IMR-90 (cell line): ENCODE measurements at regions not wholly inside any gene's neighbourhood (a gene's known extent, or its start where the extent isn't known, plus 50 kb on each side); places are given as distances from the start of the nearest gene placed in this dataset.

Source experiments
- ATAC-seq: fragments of 200-7000 bp; cut with Tn5 transposase; 2 replicates; pipeline ENCODE4 v1.9.1; 2020; ENCODE audit warnings: low read depth, mild to moderate bottlenecking, moderate library complexity
- BruUV-seq: library from RNA; stranded (reverse); fragments of 400-500 nt; replicated peaks from 2 replicates; lab custom pipeline; 2021; lab: Mats Ljungman, UMichigan
- CTCF ChIA-PET: fragments of 300-600 bp; formaldehyde crosslinking; extraction: SDS; loops from one replicate; lab custom pipeline; 2021; ENCODE audit warnings: antibody characterized with exemption; lab: Yijun Ruan, JAX
- POLR2A ChIA-PET: fragments of 300-600 bp; sonication (Branson Sonifier 250); formaldehyde crosslinking; loops from one replicate; lab custom pipeline; 2022; ENCODE audit warnings: antibody characterized with exemption; ENCODE audit not compliant: unreplicated experiment; lab: Charles Lee
- DNase-seq: peaks from one replicate; pipeline ENCODE4 v3.0.0; 2013
- H2AFZ ChIP-seq: replicated peaks from 2 replicates; pipeline ENCODE3; 2013; ENCODE audit warnings: low read length, mild to moderate bottlenecking; ENCODE audit not compliant: poor library complexity
- H2AK5ac ChIP-seq: 2 replicates; pipeline ENCODE4 v1.6.1; 2013; ENCODE audit warnings: low read depth, low read length, inconsistent platforms
- H2AK9ac ChIP-seq: replicated peaks from 2 replicates; pipeline ENCODE3; 2013; ENCODE audit warnings: mild to moderate bottlenecking, low read depth, low read length, moderate library complexity; ENCODE audit not compliant: poor library complexity
- H2BK120ac ChIP-seq: 2 replicates; pipeline ENCODE4 v1.6.1; 2013; ENCODE audit warnings: low read depth, low read length, inconsistent platforms
- H2BK15ac ChIP-seq: 3 replicates; pipeline ENCODE4 v1.6.1; 2013; ENCODE audit warnings: low read depth, low read length, inconsistent platforms
- H2BK20ac ChIP-seq: 2 replicates; pipeline ENCODE4 v1.6.1; 2013; ENCODE audit warnings: low read depth, mild to moderate bottlenecking, inconsistent platforms, low read length, moderate library complexity
- H2BK5ac ChIP-seq: 2 replicates; pipeline ENCODE4 v1.6.1; 2013; ENCODE audit warnings: mild to moderate bottlenecking, low read depth, low read length, inconsistent platforms; ENCODE audit not compliant: poor library complexity, severe bottlenecking
- H3K14ac ChIP-seq: replicated peaks from 2 replicates; pipeline ENCODE4 v1.6.1; 2013; ENCODE audit warnings: low read depth, low read length, inconsistent platforms
- H3K18ac ChIP-seq: 2 replicates; pipeline ENCODE4 v1.6.1; 2013; ENCODE audit warnings: low read depth, low read length, control low read depth
- H3K23ac ChIP-seq: 2 replicates; pipeline ENCODE4 v1.6.1; 2013; ENCODE audit warnings: low read depth, low read length, inconsistent platforms
- H3K27ac ChIP-seq: 2 replicates; pipeline ENCODE4 v1.5.1; 2013; ENCODE audit warnings: mild to moderate bottlenecking, control low read depth, low read length; ENCODE audit not compliant: insufficient read depth
- H3K27me3 ChIP-seq: 2 replicates; pipeline ENCODE4 v1.6.1; 2013; ENCODE audit warnings: low read length; ENCODE audit not compliant: control insufficient read depth, insufficient read depth
- H3K36me3 ChIP-seq: 2 replicates; pipeline ENCODE4 v1.6.1; 2013; ENCODE audit warnings: low read length, mixed read lengths; ENCODE audit not compliant: control insufficient read depth, insufficient read depth
- H3K4ac ChIP-seq: 2 replicates; pipeline ENCODE4 v1.6.1; 2013; ENCODE audit warnings: low read depth, low read length, inconsistent platforms
- H3K4me1 ChIP-seq: 2 replicates; pipeline ENCODE4 v1.6.1; 2013; ENCODE audit warnings: low read length, mixed read lengths; ENCODE audit not compliant: control insufficient read depth, insufficient read depth
- H3K4me2 ChIP-seq: 2 replicates; pipeline ENCODE4 v1.6.1; 2013; ENCODE audit warnings: low read depth, mild to moderate bottlenecking, control low read depth, low read length, moderate library complexity
- H3K4me3 ChIP-seq: 2 replicates; pipeline ENCODE4 v1.5.1; 2013; ENCODE audit warnings: low read depth, mild to moderate bottlenecking, control low read depth, low read length, moderate library complexity; ENCODE audit not compliant: insufficient read depth
- H3K56ac ChIP-seq: 2 replicates; pipeline ENCODE4 v1.6.1; 2013; ENCODE audit warnings: low read length, inconsistent platforms; ENCODE audit not compliant: insufficient read depth; ENCODE audit errors: extremely low read depth
- H3K79me1 ChIP-seq, 2 experiments: 2 replicates each; pipeline ENCODE4 v1.6.1; 2013; ENCODE audit warnings: low read length in 2 of 2, inconsistent platforms in 1 of 2, low read depth in 1 of 2
- H3K9ac ChIP-seq: 2 replicates; pipeline ENCODE4 v1.6.1; 2013; ENCODE audit warnings: low read depth, low read length, control low read depth
- H3K9me1 ChIP-seq: 2 replicates; pipeline ENCODE4 v1.6.1; 2013; ENCODE audit warnings: low read length, inconsistent platforms; ENCODE audit not compliant: insufficient read depth
- H3K9me3 ChIP-seq: 2 replicates; pipeline ENCODE4 v1.6.1; 2013; ENCODE audit warnings: low read length; ENCODE audit not compliant: control insufficient read depth, insufficient read depth
- H4K20me1 ChIP-seq: 2 replicates; pipeline ENCODE4 v1.6.1; 2013; ENCODE audit warnings: low read length, inconsistent platforms; ENCODE audit not compliant: insufficient read depth
- H4K5ac ChIP-seq: 2 replicates; pipeline ENCODE4 v1.6.1; 2013; ENCODE audit warnings: mild to moderate bottlenecking, low read depth, low read length, control low read depth
- H4K8ac ChIP-seq, 2 experiments: 2 replicates each; pipeline ENCODE4 v1.6.1; 2013; ENCODE audit warnings: low read depth in 2 of 2, low read length in 2 of 2, control low read depth in 1 of 2, inconsistent platforms in 1 of 2
- H4K91ac ChIP-seq: 2 replicates; pipeline ENCODE4 v1.6.1; 2013; ENCODE audit warnings: low read depth, low read length, inconsistent platforms; ENCODE audit not compliant: insufficient read depth
- CEBPB ChIP-seq: IDR thresholded peaks from 2 replicates; pipeline ENCODE4 v1.6.1; 2012; ENCODE audit warnings: low read depth, low read length, improper control_type of control experiment
- CHD1 ChIP-seq: IDR thresholded peaks from 2 replicates; pipeline ENCODE4 v1.6.1; 2012; ENCODE audit warnings: low read depth, low read length, improper control_type of control experiment
- CTCF ChIP-seq: conservative IDR thresholded peaks from 2 replicates; pipeline ENCODE4 v1.5.1; 2012; ENCODE audit warnings: mild to moderate bottlenecking, low read depth, low read length, improper control_type of control experiment
- MAFK ChIP-seq: IDR thresholded peaks from 2 replicates; pipeline ENCODE4 v1.6.1; 2012; ENCODE audit warnings: low read depth, low read length, improper control_type of control experiment
- MAZ ChIP-seq: IDR thresholded peaks from 2 replicates; pipeline ENCODE4 v1.6.1; 2012; ENCODE audit warnings: low read depth, mild to moderate bottlenecking, low read length, improper control_type of control experiment, moderate library complexity, borderline replicate concordance
- MXI1 ChIP-seq: IDR thresholded peaks from 2 replicates; pipeline ENCODE4 v1.6.1; 2012; ENCODE audit warnings: low read depth, mild to moderate bottlenecking, low read length, moderate library complexity, borderline replicate concordance
- NFE2L2 ChIP-seq: fragments of 150-350 bp; IDR thresholded peaks from 2 replicates; pipeline ENCODE4 v1.6.1; 2016; ENCODE audit warnings: low read depth, mild to moderate bottlenecking, low read length
- RAD21 ChIP-seq: IDR thresholded peaks from 2 replicates; pipeline ENCODE4 v1.6.1; 2012; ENCODE audit warnings: low read length, improper control_type of control experiment
- RCOR1 ChIP-seq: IDR thresholded peaks from 2 replicates; pipeline ENCODE4 v1.6.1; 2012; ENCODE audit warnings: mild to moderate bottlenecking, low read length, improper control_type of control experiment; ENCODE audit not compliant: insufficient replicate concordance
- USF2 ChIP-seq: fragments of 150-350 bp; IDR thresholded peaks from 2 replicates; pipeline ENCODE4 v1.6.1; 2017; ENCODE audit warnings: mild to moderate bottlenecking, antibody characterized with exemption, low read length, low read depth
- WGBS, 2 experiments: methylation state at CpG; one replicate each; pipeline versions ENCODE4 v1.1.5 to v1.1.7; 2013; ENCODE audit warnings: missing lambda C conversion rate in 2 of 2; ENCODE audit not compliant: insufficient read length in 1 of 2; ENCODE audit errors: extremely low coverage in 2 of 2; 5-methylcytosine and 5-hydroxymethylcytosine counted together
- dilution Hi-C: fragments of 300-500 bp; cut with HindIII; formaldehyde crosslinking; loops from one replicate; pipeline ENCODE4 v1.14.3; 2018; ENCODE audit warnings: low sequenced_read_pairs; ENCODE audit not compliant: unreplicated experiment
- in situ Hi-C: fragments of 300-500 bp; cut with MboI; formaldehyde crosslinking; loops from 3 replicates; pipeline ENCODE4 v1.14.3; 2019; ENCODE audit warnings: low sequenced_read_pairs, inconsistent platforms, mixed read lengths
- intact Hi-C: fragments of 100-400 bp; cut with micrococcal nuclease; formaldehyde crosslinking; loops from 2 replicates; pipeline ENCODE4 v1.10.0; 2022

GRCh38 chr6:122049341-122049740, 350.1 kb upstream of the HSF2 start:
- H2AK9ac ChIP-seq, result no peak overlapping the region
- H3K18ac ChIP-seq, result peak overlapping the region; percentile 55
- no peaks in the 10 kb centered on the region for H3K27me3 ChIP-seq
- no peaks in the 10 kb centered on the region for H3K79me1 ChIP-seq
- ChIA-PET CTCF (no interaction called here), POLR2A (no interaction called here)
- DNase-seq, result peak; percentile 38
- in situ Hi-C loops (loop anchor here (10.0 kb wide), 1 partner anchor 135 kb away; no protein-coding TSS in a partner anchor), intact Hi-C loops (no loop called here), dilution Hi-C loops (no loop called here)
- H3K9ac ChIP-seq, result peak overlapping the region; percentile 9; the same call in 1 of the 2 replicates
- peak overlapping the region; percentile 12; the same call in 1 of the 2 replicates for H4K5ac ChIP-seq
- H3K4me1 ChIP-seq, result peaks cover 2% of the 10 kb centered on the region; the same call in 1 of the 2 replicates
- 0 out of 2 replicates have a peak overlapping the region, but pooled peaks have one; percentile 2 for H3K14ac ChIP-seq
- no peaks in the 10 kb centered on the region for H3K36me3 ChIP-seq
- no peaks in the 10 kb centered on the region for H3K9me3 ChIP-seq
- H4K20me1 ChIP-seq, result no peaks in the 10 kb centered on the region
- peak overlapping the region; percentile 7; the same call in 1 of the 2 replicates for H2BK120ac ChIP-seq
- H2BK5ac ChIP-seq, result no peak overlapping the region
- no peak overlapping the region for H3K56ac ChIP-seq
- H2BK20ac ChIP-seq, result peak overlapping the region; percentile 15; the same call in 1 of the 2 replicates
- H3K9me1 ChIP-seq, result no peaks in the 10 kb centered on the region; the same call in 1 of the 2 replicates
- H3K4ac ChIP-seq, result peak overlapping the region; percentile 6; the same call in 1 of the 2 replicates
- H2AK5ac ChIP-seq, result no peak overlapping the region
- TF ChIP-seq MAFK (no peak), NFE2L2 (no peak), USF2 (no peak), CEBPB (no peak), MXI1 (no peak), RCOR1 (no peak), RAD21 (no peak), MAZ (no peak), CTCF (no peak), CHD1 (no peak)
- H2BK15ac ChIP-seq, result no peak overlapping the region
- WGBS, 2 experiments, result no CpG with 5 or more reads among the region's 6 CpGs
- ATAC-seq, result peak; percentile 75
- no TSS peak for BruUV-seq
- H3K27ac ChIP-seq, result peak overlapping the region; percentile 24; the same call in 1 of the 2 replicates
- H4K91ac ChIP-seq, result no peak overlapping the region
- no peak overlapping the region; a peak in 1 of 4 replicates for H4K8ac ChIP-seq
- peak overlapping the region; percentile 85 for H3K4me2 ChIP-seq
- peak overlapping the region; percentile 44 for H2AFZ ChIP-seq
- H3K4me3 ChIP-seq, result no peak overlapping the region; the same call in 1 of the 2 replicates
- H3K23ac ChIP-seq, result no peak overlapping the region
